Glomerular endothelial cell (primary cell): ENCODE measurements at regions not wholly inside any gene's neighbourhood (a gene's known extent, or its start where the extent isn't known, plus 50 kb on each side); places are given as distances from the start of the nearest gene placed in this dataset.
"Not testable (repeated sequence)": the region's sequence is repeated elsewhere in the genome, so short reads cannot be mapped to it uniquely, and the experiment has no call there.

ENCODE experiments used
- DNase-seq: peaks from one replicate; pipeline ENCODE4 v3.0.0-alpha.2; 2011; ENCODE audit warnings: low read depth, low spot score; ENCODE audit errors: extremely low read depth

DNA sequence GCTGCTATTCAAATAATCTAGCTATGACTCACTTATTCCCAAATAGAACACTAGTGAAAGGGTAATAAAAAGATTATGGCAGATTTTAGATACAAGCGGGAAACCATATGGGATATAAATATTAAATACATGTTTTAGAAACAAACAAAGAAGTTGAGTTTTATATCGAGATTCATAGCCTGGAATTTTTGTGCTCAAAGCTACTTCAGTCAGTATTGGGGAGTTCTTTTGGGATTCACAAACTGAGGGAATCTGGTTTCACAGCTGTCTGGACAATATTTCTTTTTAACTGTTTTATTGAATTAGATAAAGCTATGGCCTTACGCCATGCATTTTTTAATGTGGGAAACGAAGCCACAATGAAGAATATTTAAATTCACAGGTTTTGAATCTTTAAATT lies 257.1 kb upstream of the PCDH20 start:
- no peak for DNase-seq

DNA sequence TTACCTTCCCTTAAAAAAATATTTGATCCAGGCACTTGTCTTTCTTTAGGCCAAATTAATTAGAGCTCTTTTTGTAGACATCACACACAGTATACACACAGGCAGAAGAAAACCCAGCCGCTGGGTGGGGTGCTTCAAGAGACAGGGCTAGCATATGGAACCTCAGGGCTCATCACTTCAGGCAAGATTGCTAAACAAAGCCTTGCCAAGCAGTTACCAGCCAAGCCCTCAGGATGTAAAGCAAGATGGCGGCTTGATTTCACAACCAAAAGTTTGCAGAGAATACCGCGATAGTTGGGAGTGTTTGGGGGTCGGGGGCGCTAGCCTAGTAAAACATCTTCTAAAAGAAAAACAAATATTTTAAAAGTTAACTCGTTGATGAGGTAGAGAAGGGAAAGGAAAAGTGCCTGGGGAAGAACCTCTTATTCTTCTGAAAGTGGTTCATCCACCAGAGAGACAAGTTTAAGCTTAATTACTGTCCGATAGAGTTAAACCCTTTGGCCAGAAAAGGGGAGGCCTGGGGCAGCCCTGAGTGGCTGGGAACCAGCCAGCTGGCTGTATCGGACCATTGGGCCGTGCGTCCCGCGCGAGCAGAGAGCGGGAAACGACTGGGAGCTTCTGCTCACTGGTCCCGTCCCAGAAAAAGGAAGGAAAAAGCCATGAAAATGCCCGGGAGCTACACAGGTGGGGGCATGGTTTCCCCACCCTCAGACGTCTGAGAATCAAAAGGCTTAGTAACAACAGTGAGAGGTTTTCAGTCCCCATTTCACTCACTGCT lies 254.9 kb upstream of the PCDH20 start:
- DNase-seq, result no peak

DNA sequence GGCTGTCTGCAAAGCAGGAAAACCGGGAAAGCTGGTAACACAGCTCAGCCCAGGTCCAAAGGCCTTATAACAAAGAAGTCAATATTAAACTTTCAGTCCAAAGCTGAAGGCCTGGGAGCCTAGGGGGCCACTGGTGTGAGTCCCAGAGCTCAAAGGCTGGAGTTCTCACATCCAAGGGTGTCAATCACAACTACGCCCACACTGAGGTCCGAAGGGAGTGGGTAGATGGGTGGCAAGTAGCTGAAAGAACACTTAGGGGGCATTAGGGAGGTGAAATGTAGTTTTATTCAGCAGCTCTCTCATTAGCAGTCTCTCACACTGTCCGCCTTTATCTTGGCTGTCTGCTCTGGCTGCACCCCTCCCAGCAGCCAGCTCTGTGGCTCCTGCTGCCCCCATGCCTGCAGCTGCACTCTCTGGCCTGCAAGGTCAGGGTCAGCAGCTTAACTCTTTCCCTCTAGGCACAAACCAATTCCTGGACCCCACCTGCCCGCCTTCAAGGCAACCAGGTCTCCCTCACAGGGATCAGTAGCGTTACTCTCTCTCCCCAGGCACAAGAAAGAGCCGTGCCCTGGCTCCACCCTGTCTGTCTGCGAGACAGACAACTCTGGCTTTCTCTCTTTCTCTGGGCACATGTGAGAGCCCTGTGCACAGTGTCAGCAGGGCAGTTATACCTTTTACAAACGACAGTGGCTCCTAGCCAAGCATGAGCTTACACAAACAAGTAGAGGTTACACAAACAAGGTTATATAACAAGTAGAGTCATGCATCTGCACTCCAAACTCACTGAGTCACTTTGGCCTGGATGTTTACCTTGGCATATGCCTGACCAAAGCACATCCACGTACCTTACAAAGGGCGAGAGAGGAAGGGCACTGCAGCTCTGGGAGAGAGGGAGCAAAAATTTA lies 249.4 kb upstream of the PCDH20 start:
- DNase-seq, result no peak

DNA sequence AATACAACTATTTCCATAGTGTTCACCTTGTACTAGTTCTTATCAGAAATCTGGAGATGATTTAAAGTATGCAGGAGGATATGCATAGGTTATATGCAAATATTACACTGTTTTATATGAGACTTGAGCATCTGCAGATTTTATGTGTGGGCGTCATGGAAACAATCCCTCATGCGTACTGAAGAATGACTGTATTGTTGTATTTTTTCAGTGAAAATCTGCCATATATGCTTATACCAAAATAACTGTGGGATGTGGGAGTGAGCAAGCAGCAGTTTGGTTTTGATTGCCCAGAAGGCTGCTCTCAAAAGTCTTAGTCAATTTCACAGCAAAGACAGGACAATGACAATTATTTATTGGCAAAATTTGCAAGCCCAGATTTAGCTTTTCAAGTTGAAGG lies 238.8 kb upstream of the PCDH20 start:
- no peak for DNase-seq

DNA sequence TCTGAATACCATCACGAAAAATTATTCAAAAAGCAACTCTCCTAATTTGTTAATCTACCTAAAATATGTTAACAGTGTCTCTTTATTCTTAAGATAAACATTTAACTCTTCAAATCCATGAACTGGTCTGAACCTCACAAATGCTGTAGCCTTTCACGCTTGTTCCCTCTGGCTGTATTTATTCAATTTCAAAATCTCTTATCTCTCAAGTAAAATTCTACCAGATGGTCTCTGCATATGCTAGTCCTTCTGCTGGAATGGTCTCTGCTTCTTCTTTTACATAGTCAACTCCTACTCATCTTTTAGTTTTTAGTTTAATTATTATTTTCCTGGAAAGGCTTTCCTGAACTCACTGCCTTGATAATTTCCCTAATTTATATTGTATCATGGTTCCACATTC lies 232.9 kb upstream of the PCDH20 start:
- DNase-seq, result no peak

DNA sequence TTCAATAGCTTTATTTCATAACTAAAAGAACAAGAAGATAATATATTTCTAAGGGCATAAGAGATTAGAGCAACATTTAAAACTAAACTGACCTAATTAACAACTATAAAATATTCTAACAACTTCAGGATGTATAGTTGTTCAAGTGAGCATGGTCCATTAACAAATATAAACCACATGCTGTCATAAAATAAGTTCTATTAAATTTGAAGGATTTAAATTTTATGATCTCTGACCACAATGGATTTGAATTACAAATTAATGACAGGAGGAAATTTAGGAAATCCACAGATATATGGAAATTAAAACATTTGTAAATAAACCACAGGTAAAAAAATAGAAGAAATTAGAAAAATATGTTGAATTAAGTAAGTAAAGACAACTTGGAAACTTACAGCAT lies 196.5 kb upstream of the PCDH20 start:
- no peak for DNase-seq

DNA sequence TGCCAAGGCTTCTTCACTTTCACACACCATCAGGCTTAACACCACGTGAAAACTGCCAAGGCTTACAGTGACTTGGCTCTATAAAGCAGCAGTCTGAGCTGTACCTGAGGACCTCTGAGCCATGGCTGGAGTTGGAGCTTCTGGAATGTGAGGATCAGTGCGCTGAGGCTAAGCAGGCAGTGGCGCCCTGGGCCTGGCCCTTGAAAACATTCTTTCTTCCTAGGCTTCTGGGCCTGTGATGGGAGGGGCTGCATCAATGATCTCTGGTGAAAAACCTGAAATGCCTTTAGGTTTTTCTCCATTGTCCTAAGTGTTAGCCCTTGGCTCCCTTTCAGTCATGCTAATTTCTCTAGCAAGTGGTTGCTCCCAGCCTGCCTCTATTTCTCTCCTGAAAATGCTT lies 192.5 kb upstream of the PCDH20 start:
- no peak for DNase-seq

DNA sequence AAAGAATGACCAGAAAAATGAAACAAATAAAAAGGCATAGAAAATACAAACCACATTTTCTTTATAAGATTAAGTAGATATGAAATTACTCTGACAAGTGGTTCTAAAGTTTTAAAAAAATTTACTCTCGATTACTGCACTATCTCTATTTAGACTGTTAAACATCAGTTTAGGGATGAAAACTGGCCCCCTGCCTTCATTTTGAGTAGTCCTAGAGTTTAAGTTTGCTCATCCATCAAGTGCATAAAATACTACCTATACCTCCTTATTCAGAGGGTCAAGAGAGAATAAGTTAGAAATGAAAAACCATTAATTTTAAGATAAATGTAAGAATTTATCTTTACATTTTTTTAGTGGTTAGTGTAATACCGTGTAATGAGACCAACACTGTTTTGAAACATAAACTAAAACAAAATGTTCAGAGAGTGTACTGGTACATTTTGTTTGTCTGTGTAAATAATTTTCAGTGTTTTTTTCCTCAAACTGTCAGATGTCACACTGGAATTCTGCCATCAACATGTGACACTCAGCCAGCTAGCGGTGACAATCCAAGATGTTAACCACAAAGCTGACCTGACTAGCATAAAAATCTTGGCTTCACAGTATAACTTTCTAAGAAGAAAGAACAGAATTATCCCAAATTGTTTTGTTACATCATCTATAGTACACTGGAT lies 184.8 kb upstream of the PCDH20 start:
- no peak for DNase-seq

DNA sequence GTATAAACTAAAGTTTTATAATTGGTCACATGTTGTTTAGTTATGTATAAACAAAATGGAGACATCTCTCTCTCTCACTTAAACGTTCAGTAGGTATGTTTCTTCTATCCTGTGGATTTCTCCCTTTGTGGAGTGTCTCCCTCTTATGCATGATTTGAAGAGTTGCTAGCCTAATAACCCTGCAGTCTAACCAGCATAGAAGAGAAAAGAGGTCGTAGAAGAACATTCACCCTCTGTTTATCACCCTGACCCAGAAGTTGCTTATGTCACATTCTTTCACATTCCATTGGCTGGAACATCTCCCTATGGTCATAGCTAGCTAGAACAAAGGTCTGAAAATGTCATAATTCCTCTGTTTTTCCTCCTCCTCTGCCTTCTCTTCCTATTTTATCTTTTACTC lies 176.8 kb upstream of the PCDH20 start:
- no peak for DNase-seq

DNA sequence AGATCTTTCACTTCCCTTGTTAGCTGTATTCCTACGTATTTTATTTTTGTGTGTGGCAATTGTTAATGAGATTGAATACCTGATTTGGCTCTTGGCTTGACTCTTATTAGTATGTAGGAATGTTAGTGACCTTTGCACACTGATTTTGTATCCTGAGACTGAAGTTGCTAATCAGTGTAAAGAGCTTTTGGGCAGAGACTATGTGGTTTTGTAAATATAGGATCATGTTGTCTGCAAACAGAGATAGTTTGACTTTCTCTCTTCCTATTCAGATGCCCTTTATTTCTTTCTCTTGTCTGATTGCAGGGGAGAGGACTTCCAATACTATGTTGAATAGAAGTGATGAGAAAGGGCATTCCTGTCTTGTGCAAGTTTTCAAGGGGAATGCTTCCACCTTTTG lies 160.3 kb upstream of the PCDH20 start:
- no peak for DNase-seq

DNA sequence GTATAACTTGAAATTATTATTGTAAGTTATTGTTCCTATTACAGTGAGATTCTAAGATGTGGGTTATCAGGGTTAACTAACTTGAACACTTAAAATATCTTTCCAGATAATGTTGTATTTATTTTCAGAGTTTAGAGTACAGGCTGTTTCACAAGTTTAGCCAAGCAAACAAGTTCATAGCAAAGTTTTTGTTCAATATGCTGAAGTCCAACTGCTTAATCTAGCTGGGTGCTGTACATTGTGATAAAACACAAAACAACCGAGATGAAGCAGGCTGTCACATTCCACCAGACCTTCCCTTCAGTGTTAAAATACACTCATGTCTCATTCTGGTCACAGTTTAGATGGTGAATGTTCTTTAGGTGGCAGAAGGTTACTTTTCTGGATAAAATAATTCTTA lies 148.0 kb upstream of the PCDH20 start:
- DNase-seq, result no peak

DNA sequence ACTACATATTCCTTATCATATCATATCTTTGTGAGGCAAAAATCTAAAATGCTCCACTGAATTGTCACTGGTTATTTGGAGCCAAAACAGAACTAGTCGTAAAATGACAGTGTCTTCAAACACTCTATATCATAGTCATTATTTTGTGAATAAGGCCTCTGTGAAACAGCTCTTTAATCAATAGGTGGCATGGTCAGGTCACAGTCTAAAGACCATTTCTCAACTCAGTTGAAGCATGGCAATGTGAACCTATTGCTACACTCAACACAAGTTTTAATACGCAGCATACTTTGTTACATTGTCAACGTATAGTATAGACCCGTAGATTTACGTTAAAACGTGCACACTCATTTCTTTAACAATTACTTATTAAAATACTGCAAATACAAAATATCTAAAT lies 131.3 kb upstream of the PCDH20 start:
- DNase-seq, result no peak

DNA sequence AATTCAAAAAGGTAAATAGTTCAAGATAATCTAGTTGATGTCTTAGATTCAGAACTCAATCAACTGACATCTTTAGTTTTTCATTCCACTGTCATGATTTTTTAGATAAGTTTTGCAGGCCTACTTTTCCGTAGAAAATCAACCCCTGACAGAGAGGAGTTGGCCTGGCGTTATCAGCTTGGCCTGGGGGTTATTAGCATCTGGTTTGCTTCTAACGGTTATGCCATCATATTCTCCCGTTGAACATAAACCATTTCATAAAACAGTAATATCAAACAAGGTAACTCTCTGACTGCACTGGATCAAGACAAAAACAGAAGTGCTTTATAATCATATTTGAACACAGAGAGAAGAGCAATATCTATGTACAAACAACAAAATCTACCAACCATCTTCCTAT lies 130.8 kb upstream of the PCDH20 start:
- DNase-seq, result no peak

DNA sequence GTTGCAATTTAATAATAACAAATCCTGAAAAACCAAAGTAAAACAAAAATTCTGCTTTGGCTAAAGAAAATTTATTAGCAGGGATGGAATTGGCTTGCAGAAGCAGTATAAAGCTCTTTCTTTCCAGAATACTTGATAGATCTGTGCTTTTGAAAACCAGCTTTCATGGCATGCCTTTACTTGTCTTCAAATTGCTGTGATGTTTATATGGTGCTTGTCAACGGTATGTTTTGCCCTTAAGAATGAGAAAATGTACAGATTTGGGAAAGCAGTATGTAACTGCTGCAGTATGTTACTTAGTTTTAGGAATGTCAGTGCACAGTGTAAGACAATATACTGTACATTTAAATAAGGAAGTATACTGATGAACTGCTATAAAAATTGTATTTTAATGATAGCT lies 120.8 kb upstream of the PCDH20 start:
- no peak for DNase-seq

DNA sequence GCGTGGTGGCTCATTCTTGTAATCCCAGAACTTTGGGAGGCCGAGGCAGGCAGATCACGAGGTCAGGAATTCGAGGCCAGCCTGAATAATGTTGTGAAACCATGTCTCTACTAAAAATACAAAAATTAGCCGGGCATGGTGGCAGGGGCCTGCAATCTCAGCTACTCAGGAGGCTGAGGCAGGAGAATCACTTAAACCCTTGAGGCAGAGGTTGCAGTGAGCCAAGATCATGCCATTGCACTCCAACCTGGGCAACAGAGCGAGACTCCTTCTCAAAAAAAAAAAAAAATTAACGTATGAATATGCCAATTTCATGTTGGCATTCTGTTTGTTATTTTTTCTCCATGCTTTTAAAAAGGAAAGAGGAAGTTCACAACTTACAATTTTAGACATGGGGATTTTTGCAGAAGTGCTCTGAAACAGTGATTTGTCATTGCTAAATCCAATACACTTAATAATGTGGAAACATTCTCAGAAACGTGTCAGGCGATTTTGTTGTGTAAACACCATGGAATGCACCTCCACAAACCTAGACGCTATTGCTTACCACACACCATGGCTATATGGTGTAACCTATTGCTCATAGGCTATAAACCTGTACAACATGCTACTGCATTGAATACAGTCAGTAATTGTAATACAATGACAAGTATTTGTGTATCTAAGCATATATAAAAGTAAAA lies 115.9 kb upstream of the PCDH20 start:
- DNase-seq, result no peak

DNA sequence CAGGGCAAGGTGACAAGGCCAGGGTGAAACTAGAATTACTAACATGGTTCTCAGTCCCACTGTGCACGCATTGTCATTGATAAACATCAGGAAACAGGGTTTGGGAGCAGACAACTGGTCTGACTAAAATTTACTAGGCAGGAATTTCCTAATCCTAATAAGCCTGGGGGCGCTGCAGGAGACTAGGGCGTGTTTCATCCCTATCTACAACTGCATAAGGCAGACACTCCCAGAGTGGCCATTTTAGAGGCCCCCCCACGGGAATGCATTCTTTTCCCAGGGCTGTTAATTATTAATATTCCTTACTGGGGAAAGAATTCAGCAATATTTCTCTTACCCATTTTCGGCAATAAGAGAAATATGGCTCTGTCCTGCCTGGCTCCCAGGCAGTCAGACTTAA lies 103.6 kb upstream of the PCDH20 start:
- not testable (repeated sequence) for DNase-seq

DNA sequence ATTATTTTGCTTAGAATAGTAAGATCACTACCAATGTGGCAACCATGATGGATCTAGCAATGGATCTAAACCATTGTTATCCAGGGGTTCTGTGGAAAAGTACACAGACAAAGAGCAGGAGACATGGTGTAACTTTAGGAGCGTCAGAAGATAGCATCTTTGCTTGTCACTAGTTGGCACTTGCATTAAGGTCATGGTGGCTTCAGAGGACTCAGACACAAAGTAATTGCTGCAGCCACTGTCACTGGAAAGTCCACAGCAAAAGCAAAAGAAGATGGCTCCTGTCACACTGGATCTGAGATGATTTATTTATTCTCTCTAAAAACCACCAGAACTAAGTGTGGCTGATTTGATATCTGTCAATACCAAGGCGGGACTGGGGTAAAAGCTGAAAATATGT lies 93.3 kb upstream of the PCDH20 start:
- no peak for DNase-seq

DNA sequence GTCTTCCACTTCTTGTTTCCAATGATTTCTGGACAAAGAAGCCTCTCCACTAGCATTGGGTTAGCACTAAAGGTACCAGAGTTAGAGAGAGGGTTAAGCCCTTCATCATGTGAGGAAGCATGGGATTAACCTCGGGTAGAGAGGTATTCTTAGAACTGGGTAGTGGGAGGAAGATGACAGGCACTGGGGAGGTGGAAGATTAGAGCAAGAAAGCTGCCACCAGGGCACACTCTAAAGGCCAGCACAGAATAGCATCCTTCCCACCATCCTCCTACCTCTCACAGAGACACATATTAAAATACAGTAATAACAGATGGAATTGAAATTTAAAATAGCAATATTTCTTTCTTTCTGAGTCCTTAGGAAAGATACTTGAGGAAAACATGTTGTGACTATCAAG lies 84.5 kb upstream of the PCDH20 start:
- DNase-seq, result no peak

DNA sequence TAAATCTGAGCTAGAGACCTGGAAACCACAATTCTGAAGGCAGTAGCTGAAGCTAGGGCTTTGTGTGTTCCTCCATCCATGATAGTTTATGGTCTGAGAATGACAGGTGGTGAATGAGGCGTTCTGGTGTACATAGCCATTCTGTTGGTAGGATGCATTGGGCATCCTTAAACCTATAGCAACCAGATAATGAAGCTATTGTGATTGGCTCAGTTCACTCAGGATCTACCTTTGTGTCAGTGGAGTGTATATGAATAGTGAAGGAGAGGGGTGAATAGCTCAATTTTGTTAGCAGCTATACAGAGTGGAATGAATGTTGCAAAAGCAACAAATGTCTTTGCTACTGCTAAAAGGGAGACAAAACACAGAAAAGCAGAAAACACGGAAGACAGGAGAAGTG lies 80.0 kb upstream of the PCDH20 start:
- DNase-seq, result no peak

DNA sequence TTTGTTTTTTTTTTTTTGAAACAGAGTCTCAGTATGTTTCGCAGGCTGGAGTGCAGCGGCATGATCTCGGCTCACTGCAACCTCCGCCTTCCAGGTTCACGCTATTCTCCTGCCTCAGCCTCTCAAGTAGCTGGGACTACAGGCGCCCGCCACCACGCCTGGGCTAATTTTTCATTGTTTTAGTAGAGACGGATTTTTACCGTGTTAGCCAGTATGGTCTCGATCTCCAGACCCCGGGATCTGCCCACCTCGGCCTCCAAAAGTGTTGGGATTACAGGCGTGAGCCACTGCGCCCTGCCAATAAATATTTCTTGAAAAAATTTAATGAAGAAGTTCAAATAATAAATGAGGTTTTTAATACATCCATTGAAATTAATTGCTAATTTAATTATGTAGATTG lies 77.9 kb upstream of the PCDH20 start:
- DNase-seq, result not testable (repeated sequence)

DNA sequence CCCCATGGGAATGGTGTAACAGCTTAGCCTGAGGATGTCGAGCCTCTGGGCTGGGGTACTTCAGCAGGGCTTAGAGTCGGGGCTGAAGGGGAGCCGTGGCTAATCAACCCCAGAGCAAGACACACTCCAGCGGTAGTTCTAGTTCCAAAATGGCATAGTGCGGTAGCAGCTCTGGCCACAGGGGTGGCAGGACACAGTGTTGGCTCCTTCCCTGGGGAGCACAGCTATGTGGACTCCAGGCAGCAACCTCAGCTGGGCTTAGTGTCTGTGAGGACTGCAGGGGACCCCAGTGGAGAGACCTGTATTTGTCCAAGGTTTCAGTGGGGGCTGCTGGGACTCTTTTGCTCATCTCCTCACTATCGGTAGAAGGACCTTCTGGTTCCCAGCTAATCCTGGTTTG lies 70.8 kb upstream of the PCDH20 start:
- DNase-seq, result no peak
